GM12878 (cell line): ENCODE measurements at regions not wholly inside any gene's neighbourhood (a gene's known extent, or its start where the extent isn't known, plus 50 kb on each side); places are given as distances from the start of the nearest gene placed in this dataset.

ENCODE experiments used
- EP300 ChIP-seq, 2 experiments: fragments of 150-350 bp in 1 of 2; IDR thresholded peaks; 2 replicates each; pipeline ENCODE4 v1.6.1; 2011 to 2012; ENCODE audit warnings: low read depth in 2 of 2, low read length in 2 of 2, borderline replicate concordance in 1 of 2, improper control_type of control experiment in 1 of 2, inconsistent platforms in 1 of 2; ENCODE audit not compliant: control insufficient read depth in 1 of 2
- JUND ChIP-seq: IDR thresholded peaks from 2 replicates; pipeline ENCODE4 v1.6.1; 2012; ENCODE audit warnings: low read depth, mild to moderate bottlenecking, low read length, improper control_type of control experiment, moderate library complexity
- NFYB ChIP-seq: IDR thresholded peaks from 2 replicates; pipeline ENCODE4 v1.6.1; 2011; ENCODE audit warnings: low read depth, mild to moderate bottlenecking, low read length, improper control_type of control experiment, moderate library complexity; ENCODE audit not compliant: insufficient read depth
- POLR2AphosphoS5 ChIP-seq: IDR thresholded peaks from 2 replicates; pipeline ENCODE4 v1.6.1; 2011; ENCODE audit warnings: mild to moderate bottlenecking, low read length, inconsistent platforms
- SUZ12 ChIP-seq: fragments of 200-600 bp; sonication (generic); IDR thresholded peaks from one replicate; pipeline ENCODE4 v1.6.1; 2018; ENCODE audit warnings: antibody characterized with exemption, mild to moderate bottlenecking; ENCODE audit not compliant: unreplicated experiment

DNA sequence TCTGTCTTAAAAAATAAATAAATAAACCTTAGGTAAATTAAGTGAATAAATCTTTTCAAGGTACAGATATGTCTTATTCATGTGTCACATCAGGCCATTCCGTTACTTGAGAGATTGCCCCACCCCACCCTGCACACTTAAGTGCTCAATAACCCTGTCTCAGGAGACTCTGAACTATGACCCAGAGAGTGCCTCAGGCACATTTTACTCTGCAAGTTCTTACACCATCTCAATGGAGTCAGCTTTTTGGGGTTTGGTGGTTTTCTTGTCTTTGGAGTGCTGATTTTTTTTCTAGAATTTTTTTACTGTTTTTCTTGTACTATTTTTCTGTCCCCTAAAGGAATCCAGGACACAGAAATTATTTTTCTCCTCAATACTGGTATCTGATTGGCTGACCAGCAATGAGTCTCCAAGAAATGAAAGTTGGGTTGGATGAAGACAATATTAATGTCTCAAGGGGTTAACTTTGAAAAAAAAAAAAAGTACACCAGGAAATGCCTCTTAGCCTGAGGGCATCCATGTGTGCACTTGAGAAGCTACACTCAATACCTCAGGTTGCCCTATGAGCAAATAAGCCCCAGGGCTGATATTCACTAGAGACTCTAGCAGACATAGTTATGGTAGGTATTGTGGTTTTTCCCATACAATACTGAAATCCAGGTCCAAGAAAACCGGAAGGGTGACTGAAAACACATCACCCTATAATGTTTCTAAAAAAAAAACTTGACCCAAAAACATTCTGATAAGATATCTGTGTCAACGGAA lies 114.6 kb upstream of the ZNF91 start:
- TF ChIP-seq JUND, result no peak
- no peak for TF ChIP-seq SUZ12
- TF ChIP-seq POLR2AphosphoS5, result no peak
- no peak for TF ChIP-seq EP300 (IDR thresholded peaks at IDR 0.05; ENCODE audit: borderline replicate concordance in 1 of 2, control insufficient read depth in 1 of 2, low read depth in 2 of 2, low read length in 2 of 2)
- TF ChIP-seq NFYB, result no peak
